ENCODE measurements at regions not wholly inside any gene's neighbourhood (a gene's known extent, or its start where the extent isn't known, plus 50 kb on each side); places are given as distances from the start of the nearest gene placed in this dataset.

- TF ChIP-seq CTCF (IDR thresholded peaks at IDR 0.05) (no peak), EZH2 (IDR thresholded peaks at IDR 0.05; ENCODE audit: borderline replicate concordance, insufficient read depth, low read depth, low read length, poor library complexity, severe bottlenecking) (no peak)
Observed at GRCh38 chr21:28083350-28083749, 909.3 kb downstream of the LTN1 start.
